ENCODE measurements at regions not wholly inside any gene's neighbourhood (a gene's known extent, or its start where the extent isn't known, plus 50 kb on each side); places are given as distances from the start of the nearest gene placed in this dataset.

GRCh38 chr1:4303303-4303702, 351.1 kb upstream of the AJAP1 start:
- no peak overlapping the region for H3K4me3 ChIP-seq (replicated peaks; ENCODE audit: low read depth, low read length)
- TF ChIP-seq, protein P1, sequence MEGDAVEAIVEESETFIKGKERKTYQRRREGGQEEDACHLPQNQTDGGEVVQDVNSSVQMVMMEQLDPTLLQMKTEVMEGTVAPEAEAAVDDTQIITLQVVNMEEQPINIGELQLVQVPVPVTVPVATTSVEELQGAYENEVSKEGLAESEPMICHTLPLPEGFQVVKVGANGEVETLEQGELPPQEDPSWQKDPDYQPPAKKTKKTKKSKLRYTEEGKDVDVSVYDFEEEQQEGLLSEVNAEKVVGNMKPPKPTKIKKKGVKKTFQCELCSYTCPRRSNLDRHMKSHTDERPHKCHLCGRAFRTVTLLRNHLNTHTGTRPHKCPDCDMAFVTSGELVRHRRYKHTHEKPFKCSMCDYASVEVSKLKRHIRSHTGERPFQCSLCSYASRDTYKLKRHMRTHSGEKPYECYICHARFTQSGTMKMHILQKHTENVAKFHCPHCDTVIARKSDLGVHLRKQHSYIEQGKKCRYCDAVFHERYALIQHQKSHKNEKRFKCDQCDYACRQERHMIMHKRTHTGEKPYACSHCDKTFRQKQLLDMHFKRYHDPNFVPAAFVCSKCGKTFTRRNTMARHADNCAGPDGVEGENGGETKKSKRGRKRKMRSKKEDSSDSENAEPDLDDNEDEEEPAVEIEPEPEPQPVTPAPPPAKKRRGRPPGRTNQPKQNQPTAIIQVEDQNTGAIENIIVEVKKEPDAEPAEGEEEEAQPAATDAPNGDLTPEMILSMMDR (IDR thresholded peaks at IDR 0.05; ENCODE audit: low read depth, low read length, missing control alignments) = no peak
- no peak for DNase-seq (ENCODE audit: extremely low read depth, low read depth)

DNA sequence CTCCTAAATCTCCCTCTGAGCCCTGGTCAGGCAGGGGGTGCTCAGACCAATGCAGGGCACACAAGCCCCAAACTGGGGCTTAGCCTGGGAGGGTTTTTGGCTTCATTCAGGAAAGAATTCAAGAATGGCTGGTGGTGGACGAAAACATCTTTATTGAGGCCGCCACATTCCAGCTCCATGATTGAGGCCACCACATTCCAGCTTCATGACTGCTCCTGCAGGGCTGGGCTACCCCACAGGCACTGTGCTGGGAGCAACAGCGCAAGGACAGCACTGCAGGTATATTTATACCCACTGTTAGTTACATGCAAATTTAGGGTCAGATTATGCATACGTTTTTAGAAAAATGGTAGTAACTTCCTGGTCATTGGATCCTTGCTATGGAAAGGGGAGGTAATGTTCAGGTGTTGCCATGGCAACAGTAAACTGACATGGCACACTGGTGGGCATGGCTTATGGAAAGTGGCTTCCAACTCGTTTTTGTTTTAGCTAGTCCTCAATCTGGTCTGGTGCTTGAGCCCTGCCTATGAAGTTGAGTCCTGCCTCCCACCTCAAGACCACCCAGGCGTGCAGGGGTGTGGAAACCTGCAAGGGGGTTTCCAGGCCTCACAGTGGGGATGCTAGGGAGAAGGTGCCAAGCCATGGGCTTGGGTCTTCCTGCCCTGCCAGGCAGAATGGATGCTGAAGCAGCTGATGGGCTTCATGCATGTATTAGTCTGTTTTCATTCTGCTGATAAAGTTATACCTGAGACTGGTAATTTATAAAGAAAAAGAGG, 348.7 kb upstream of the AJAP1 start:
- TF ChIP-seq, protein P1 (IDR thresholded peaks at IDR 0.05; ENCODE audit: low read depth, low read length, missing control alignments) = no peak
- H3K4me3 ChIP-seq (replicated peaks; ENCODE audit: low read depth, low read length) = no peak overlapping the region
- no peak for DNase-seq (ENCODE audit: extremely low read depth, low read depth)

- no peak for DNase-seq (ENCODE audit: extremely low read depth, low read depth)
- H3K4me3 ChIP-seq (replicated peaks; ENCODE audit: low read depth, low read length) = no peak overlapping the region
- TF ChIP-seq, protein P1 (IDR thresholded peaks at IDR 0.05; ENCODE audit: low read depth, low read length, missing control alignments) = no peak
These were observed 347.6 kb upstream of the AJAP1 start for GRCh38 chr1:4306559-4307467.

- no peak overlapping the region for H3K4me3 ChIP-seq (replicated peaks; ENCODE audit: low read depth, low read length)
- TF ChIP-seq, protein P1 (IDR thresholded peaks at IDR 0.05; ENCODE audit: low read depth, low read length, missing control alignments) = no peak
- no peak for DNase-seq (ENCODE audit: extremely low read depth, low read depth)
These were observed 347.0 kb upstream of the AJAP1 start for GRCh38 chr1:4307468-4307845.

- TF ChIP-seq, protein P1 (IDR thresholded peaks at IDR 0.05; ENCODE audit: low read depth, low read length, missing control alignments) = no peak
- no peak for DNase-seq (ENCODE audit: extremely low read depth, low read depth)
- no peak overlapping the region for H3K4me3 ChIP-seq (replicated peaks; ENCODE audit: low read depth, low read length)
These were observed 346.4 kb upstream of the AJAP1 start for GRCh38 chr1:4307911-4308545.

GRCh38 chr1:4308806-4309205, 345.6 kb upstream of the AJAP1 start:
- TF ChIP-seq, protein P1 (IDR thresholded peaks at IDR 0.05; ENCODE audit: low read depth, low read length, missing control alignments) = no peak
- no peak for DNase-seq (ENCODE audit: extremely low read depth, low read depth)
- no peak overlapping the region for H3K4me3 ChIP-seq (replicated peaks; ENCODE audit: low read depth, low read length)

Data from HFF-Myc (cell line).